Ovary (tissue), 3 donors: ENCODE measurements at regions not wholly inside any gene's neighbourhood (a gene's known extent, or its start where the extent isn't known, plus 50 kb on each side); places are given as distances from the start of the nearest gene placed in this dataset.

Experiments used
- POLR2A ChIP-seq: fragments of 450-650 bp; IDR thresholded peaks from one replicate; pipeline ENCODE4 v1.6.1; 2017; ENCODE audit warnings: antibody characterized with exemption, mild to moderate bottlenecking, moderate library complexity
- TF ChIP-seq, protein P1 (sequence below), 3 donors: fragments of 450-650 bp in 2 of 3; fragments of 200-600 bp in 1 of 3; IDR thresholded peaks; one replicate each; pipeline versions ENCODE4 v1.5.1 to v1.8.0; 2016 to 2022; ENCODE audit warnings: antibody characterized with exemption in 3 of 3, mild to moderate bottlenecking in 1 of 3
- donor health status: DM: no; HTN: no; CAD: no.

DNA sequence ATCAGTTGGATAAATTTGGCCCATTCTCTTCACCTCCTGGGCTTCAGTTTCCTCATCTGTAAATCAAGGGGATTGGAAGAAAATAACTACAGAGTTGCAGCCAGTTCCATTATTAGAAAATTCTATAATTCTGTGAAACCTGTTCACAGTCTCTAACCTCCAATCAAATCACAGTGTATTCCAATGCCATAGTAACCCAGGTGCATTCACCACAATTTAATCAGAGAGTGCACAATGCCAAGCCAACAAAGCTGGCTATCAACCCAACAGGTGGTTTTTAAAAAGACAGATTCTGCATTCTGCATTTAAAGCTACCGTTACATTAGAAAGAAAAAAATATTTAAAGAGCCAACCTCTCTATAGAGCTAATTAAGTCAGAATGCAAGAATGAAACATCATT, 308.6 kb downstream of the RNF144A start:
- TF ChIP-seq POLR2A = no peak
- TF ChIP-seq, protein P1, sequence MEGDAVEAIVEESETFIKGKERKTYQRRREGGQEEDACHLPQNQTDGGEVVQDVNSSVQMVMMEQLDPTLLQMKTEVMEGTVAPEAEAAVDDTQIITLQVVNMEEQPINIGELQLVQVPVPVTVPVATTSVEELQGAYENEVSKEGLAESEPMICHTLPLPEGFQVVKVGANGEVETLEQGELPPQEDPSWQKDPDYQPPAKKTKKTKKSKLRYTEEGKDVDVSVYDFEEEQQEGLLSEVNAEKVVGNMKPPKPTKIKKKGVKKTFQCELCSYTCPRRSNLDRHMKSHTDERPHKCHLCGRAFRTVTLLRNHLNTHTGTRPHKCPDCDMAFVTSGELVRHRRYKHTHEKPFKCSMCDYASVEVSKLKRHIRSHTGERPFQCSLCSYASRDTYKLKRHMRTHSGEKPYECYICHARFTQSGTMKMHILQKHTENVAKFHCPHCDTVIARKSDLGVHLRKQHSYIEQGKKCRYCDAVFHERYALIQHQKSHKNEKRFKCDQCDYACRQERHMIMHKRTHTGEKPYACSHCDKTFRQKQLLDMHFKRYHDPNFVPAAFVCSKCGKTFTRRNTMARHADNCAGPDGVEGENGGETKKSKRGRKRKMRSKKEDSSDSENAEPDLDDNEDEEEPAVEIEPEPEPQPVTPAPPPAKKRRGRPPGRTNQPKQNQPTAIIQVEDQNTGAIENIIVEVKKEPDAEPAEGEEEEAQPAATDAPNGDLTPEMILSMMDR (IDR thresholded peaks at IDR 0.05) = no peak
